Stimulated activated CD4-positive, alpha-beta T cell treated with anti-CD3 and anti-CD28 coated beads, Interleukin-1b, Interleukin-23, amount 100 ng/mL, for 48 hours (primary cell): ENCODE measurements at regions not wholly inside any gene's neighbourhood (a gene's known extent, or its start where the extent isn't known, plus 50 kb on each side); places are given as distances from the start of the nearest gene placed in this dataset.

Experiments used
- DNase-seq: peaks from one replicate; pipeline ENCODE4 v3.0.0-alpha.2; 2020

- DNase-seq, result no peak
Observed at GRCh38 chr1:170273291-170274130, 127.8 kb downstream of the NTMT2 start.

- DNase-seq, result no peak
Observed at GRCh38 chr1:170274131-170274501, 128.4 kb downstream of the NTMT2 start.

DNA sequence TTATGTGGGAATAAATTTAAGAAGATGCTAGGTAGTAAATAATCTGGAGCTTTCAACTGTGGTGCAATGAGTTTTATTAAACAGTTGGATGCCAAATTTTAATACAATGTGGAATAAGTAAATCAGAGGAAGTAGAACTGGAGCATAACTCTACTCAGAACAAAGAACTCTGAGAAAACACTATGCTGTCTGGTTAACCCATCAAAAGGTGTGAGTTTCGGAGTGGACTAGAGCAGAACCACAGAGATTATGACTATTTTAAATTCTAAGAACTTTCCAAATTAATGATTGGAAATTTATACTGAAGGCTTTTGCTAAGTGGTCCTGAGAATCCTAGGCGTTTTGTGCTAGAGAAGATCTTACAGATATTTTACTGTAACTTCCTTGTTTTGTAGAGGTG lies 132.2 kb downstream of the NTMT2 start:
- DNase-seq, result no peak

GRCh38 chr1:170284016-170284415 lies 138.3 kb downstream of the NTMT2 start:
- DNase-seq, result no peak

DNA sequence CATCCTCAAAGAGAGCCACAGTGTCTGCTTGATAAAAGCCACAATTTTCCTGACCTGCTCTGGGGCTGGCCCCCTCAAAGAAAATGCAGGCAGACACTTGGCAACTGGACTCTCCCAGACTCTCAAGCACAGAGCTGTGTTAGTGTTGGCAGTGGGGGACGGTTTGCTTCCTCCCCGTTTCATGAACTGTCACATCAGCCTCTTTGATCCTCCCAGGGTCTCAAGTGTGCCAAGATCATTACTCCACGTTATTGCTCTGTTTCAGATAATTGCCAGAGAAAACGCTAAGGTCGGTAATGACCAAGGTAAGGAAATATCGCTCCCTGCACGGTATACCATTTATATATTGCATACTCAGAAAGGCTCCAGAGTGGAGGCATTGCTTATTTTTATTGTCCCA lies 138.8 kb downstream of the NTMT2 start:
- DNase-seq, result no peak

DNA sequence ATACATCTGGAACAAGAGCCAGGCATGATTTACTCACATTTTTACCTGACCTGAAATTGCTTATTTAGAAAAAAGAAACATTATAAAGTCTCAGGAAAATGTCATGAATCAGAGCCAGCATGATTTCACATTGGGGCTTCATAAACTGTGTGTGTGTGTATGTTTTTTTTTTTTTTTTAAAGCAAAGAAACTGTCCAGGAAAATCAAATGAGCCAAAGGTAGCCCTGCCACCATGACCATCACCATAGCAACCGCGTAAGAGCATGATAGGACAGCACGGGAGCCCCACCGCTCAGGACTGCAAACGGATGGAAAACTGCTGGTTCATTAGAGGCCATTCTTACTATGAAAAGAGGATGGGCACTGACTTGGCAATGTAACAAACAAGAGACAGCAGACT lies 139.2 kb downstream of the NTMT2 start:
- DNase-seq, result no peak

GRCh38 chr1:170288155-170288554 lies 142.4 kb downstream of the NTMT2 start:
- DNase-seq, result no peak

DNA sequence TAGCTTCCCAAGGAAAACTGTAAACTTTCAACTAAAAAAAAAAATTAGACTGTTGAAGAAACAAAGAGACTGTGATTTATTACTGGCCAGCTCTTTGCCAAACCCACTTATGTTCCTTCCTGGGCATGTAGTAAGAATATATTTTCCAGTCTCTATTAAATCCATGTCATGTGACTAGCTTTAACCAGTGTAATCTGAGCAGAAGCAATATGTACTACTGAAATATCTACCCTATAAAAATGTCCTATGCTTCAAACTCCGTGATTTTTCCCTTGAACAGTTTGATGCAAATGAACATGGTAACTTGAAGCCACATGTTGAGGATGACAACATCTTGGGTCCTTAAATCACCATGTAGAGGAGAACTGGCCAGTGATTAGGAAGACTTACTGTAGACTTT lies 144.5 kb downstream of the NTMT2 start:
- no peak for DNase-seq

- no peak for DNase-seq
Observed at GRCh38 chr1:170290991-170291390, 145.2 kb downstream of the NTMT2 start.

DNA sequence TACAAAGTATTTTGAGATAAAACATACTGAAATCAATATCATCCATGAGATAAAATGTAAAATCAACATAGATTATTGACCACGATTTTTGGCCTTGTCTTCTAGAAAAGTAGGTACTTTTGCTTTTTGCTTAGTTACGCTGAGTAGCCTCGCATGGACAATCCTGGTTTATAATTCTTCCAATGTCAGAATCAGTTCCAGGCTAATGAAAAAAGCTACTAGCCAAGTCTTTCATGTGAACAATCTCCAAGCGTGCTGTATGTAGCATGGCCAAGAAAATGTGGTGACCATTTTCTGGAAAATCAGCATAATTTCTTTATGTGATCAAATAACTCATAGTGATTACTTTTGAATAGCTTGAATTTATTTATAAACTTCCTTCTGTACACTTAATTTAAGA lies 145.8 kb downstream of the NTMT2 start:
- DNase-seq, result no peak

DNA sequence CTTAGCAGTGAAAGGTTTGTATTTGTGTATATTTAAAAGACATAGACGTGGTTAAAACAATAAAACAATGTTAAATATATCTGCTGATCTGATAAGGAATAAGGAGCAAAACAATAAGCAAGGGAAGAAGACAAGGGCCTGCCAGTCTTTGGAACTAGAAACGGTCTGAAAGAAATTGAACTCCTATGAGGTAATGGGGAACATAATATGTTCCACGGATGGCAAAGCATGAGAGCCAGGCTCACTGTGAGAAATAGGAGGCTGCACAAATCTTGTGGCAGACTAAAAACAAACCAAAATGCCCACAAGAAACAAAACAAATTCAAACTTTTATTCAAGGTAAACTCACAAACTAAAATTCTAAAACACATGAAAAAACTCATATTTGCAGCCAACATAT lies 150.5 kb downstream of the NTMT2 start:
- DNase-seq, result no peak

DNA sequence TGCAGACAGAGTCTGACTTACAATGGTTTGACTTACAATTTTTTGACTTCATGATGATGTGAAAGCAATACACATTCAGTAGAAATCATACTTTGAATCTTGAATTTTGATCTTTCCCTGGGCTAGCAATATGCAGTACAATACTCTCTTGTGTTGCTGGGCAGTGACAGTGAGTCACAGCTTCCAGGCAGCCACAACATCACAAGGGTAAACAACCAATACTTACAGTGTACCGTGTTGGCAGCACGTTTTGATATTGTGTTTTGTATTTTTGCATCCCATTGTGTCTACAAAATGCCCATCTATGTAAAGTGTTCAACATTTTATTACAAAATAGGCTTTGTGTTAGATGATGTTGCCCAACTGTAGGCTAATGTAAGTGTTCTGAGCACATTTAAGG lies 150.9 kb downstream of the NTMT2 start:
- DNase-seq, result no peak

- DNase-seq, result no peak
Observed at GRCh38 chr1:170301596-170301995, 155.8 kb downstream of the NTMT2 start.

DNA sequence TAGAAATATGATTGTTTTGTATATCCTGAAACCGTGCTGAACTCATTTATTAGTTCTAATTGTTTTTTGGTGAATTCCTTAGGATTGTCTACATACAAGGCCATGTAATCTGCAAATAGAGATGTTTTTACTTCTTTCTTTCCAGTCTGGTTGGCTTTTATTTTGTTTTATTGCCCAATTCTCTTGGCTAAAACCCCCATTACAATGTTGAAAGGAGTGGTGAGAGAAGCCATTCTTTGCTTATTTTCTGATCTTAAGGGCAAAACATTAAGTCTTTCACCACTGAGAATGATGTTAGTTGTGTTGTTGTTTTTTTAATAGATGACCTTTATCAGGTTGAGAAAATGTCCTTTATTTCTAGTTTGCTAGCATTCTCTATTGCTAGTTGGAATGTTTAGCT lies 157.3 kb downstream of the NTMT2 start:
- DNase-seq, result no peak

DNA sequence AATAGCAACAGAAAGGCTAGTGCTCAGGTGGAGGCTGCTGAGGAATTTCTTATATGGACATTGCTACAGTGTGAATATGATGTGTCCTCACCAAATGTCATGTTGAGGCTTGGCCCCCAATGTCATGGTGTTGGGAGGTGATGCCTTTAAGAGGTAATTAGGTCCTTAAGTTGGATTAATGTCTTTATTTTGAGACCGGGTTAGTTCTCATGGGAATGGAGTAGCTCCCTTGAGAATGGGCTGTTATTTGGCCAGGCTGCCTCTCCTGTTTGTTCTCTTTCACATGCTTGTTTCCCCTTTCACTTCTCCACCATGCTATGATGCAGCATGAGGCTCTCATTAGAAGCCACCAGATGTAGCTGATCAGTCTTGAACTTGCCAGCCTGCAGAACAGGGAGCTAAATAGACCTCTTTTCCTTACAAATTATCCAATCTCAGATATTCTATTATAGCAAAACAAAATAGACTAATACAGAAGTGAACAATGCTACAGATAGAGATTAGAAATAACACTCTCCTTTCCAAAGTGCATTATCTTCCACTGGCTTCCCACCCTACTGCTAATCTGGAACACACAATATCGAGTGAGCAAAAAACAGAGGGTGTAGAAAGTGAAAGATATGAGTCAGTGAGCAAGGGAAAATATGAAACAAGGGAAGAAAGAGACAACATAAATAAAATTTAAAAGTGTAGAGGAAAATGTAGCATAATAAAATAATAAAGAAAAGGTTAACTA lies 160.2 kb downstream of the NTMT2 start:
- DNase-seq, result no peak

DNA sequence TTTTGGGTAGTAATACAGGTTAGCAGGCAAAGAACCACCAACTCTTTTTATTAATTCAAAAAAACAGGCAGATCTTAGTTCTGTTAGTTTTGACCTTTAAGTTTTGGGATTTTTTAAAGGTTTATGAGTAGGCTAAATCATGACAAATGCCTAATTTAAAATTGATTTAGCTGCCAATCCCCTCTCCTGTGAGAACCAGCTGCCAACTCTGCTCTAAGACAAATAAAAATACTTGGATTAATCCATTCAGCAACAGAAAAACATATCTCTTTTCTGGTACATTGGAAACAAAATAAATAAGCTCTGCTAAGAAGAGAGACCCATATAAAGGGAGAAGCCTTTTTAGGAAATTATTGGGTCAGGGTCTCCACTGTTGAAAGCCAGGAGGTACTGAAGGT lies 160.8 kb downstream of the NTMT2 start:
- DNase-seq, result no peak

GRCh38 chr1:170306948-170307347 lies 161.2 kb downstream of the NTMT2 start:
- DNase-seq, result no peak

GRCh38 chr1:170307426-170307825 lies 161.7 kb downstream of the NTMT2 start:
- no peak for DNase-seq

DNA sequence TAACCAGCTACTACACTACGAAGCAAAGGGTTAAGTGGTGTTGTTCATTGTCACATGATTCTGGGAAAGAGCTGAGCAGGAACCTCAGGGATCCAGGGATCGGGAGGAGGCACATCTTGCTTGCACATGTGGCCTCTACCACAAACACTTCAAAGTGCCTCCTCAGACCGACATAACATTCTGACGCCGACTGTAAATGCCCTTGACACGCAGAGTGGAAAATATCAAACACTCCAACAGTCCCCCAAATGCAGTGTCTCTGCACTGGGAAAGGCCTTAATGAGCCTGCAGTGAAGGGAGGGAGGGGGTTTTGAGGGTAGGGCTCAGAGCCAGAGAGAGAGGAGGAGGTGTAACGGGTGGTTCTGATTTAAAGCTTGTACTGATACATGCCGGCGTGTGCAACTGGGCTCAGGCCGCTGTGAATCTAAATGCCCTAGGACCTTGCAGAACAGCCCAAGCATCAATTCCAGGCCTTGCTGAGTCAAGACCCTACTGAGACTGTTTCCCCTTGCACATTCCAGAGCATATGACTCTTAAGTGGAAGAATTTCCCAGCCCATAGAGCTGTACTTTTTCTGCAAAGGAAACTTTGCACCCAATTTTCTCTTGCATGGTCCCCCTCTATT lies 163.7 kb downstream of the NTMT2 start:
- no peak for DNase-seq

DNA sequence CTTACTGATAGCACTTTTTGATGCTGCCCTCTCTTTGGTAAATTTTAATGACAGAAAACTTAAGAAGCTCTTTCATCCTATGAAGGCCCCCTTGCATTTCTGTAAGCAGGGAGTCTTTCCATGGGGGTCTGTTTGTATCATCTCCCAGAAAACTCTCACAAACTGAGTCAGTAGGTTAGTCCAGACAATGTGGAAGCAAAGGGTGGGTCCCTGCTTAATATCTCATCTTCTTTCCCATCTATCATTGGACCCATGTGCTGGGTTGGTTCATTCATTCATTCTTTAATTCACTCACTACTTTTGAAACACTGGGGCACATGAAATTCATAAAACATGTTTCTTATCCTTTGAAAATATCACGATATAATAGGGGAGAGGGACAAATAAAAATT lies 164.3 kb downstream of the NTMT2 start:
- DNase-seq, result no peak

DNA sequence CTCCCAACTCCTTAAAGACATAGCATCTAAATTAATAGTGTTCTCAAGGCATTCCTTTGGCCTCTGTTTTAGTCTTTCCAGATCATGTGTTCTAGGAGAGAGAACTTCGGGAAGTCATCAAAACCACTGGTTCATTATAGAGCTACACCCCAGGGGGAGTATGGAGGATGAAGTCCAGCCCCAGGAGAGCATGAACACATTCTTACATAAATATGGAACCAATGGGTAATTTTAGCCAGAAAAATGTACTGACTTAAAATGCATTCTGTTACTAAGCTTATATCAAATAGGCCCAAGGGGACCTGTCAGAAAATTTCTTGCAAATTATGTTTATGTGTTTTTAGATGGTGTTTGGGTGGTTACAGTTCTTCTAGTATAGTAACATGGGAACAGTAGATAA lies 165.2 kb downstream of the NTMT2 start:
- no peak for DNase-seq

DNA sequence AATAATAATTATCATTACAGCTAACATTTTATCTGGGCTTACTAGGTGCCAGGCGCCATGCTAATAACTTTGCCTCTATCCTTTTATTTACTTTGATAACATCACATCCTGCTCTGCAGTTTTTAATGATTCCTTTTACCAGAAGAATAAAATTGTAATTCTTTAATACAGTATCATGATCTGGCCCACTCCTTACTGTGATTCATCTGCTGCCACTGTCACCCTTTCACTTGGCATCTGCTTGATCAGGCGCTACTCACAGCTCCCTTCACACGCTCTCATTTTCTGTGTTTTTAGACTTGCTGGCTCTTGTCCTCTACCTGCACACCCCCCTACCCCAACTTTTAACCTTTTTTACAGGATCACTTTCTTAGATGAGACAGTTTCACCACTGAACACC lies 167.5 kb downstream of the NTMT2 start:
- DNase-seq, result no peak

GRCh38 chr1:170316270-170316669 lies 170.5 kb downstream of the NTMT2 start:
- DNase-seq, result no peak

GRCh38 chr1:170318141-170318540 lies 172.4 kb downstream of the NTMT2 start:
- no peak for DNase-seq
